Epidermal melanocyte (primary cell): ENCODE measurements at regions not wholly inside any gene's neighbourhood (a gene's known extent, or its start where the extent isn't known, plus 50 kb on each side); places are given as distances from the start of the nearest gene placed in this dataset.

ENCODE experiments used
- DNase-seq: peaks from one replicate; pipeline ENCODE4 v3.0.0; 2011; ENCODE audit warnings: low spot score; ENCODE audit not compliant: insufficient read length

- no peak for DNase-seq
Observed at GRCh38 chr13:86729206-86729605, 930.0 kb upstream of the SLITRK6 start.

GRCh38 chr13:86731987-86732386 is 932.8 kb upstream of the SLITRK6 start:
- no peak for DNase-seq

- DNase-seq, result no peak
Observed at GRCh38 chr13:86737334-86737932, 933.7 kb upstream of the SLITRK5 start.

- DNase-seq, result no peak
Observed at GRCh38 chr13:86741762-86742285, 929.3 kb upstream of the SLITRK5 start.

- no peak for DNase-seq
Observed at GRCh38 chr13:86757236-86757978, 913.8 kb upstream of the SLITRK5 start.

- DNase-seq, result no peak
Observed at GRCh38 chr13:86758116-86758515, 913.1 kb upstream of the SLITRK5 start.

- DNase-seq, result no peak
Observed at GRCh38 chr13:86760620-86761019, 910.6 kb upstream of the SLITRK5 start.

GRCh38 chr13:86765462-86765861 is 905.7 kb upstream of the SLITRK5 start:
- DNase-seq, result no peak

GRCh38 chr13:86788616-86789015 is 882.6 kb upstream of the SLITRK5 start:
- no peak for DNase-seq

- no peak for DNase-seq
Observed at GRCh38 chr13:86792153-86792651, 879.0 kb upstream of the SLITRK5 start.

GRCh38 chr13:86795858-86796257 is 875.3 kb upstream of the SLITRK5 start:
- DNase-seq, result no peak

GRCh38 chr13:86810361-86810760 is 860.8 kb upstream of the SLITRK5 start:
- DNase-seq, result no peak

- DNase-seq, result no peak
Observed at GRCh38 chr13:86813198-86813597, 858.0 kb upstream of the SLITRK5 start.

- no peak for DNase-seq
Observed at GRCh38 chr13:86825410-86825809, 845.8 kb upstream of the SLITRK5 start.

- DNase-seq, result no peak
Observed at GRCh38 chr13:86826232-86826631, 844.9 kb upstream of the SLITRK5 start.

- no peak for DNase-seq
Observed at GRCh38 chr13:86830046-86830445, 841.1 kb upstream of the SLITRK5 start.

GRCh38 chr13:86831084-86831483 is 840.1 kb upstream of the SLITRK5 start:
- no peak for DNase-seq

GRCh38 chr13:86838411-86839120 is 832.6 kb upstream of the SLITRK5 start:
- no peak for DNase-seq

GRCh38 chr13:86839221-86839620 is 832.0 kb upstream of the SLITRK5 start:
- no peak for DNase-seq

- DNase-seq, result no peak
Observed at GRCh38 chr13:86840250-86841191, 830.6 kb upstream of the SLITRK5 start.

- no peak for DNase-seq
Observed at GRCh38 chr13:86841264-86841663, 829.9 kb upstream of the SLITRK5 start.
